ENCODE measurements at regions not wholly inside any gene's neighbourhood (a gene's known extent, or its start where the extent isn't known, plus 50 kb on each side); places are given as distances from the start of the nearest gene placed in this dataset.

- H2AFZ ChIP-seq (ENCODE audit: insufficient read depth, low read depth, low read length, poor library complexity, severe bottlenecking), result no peak overlapping the region
- no peaks in the 10 kb centered on the region for H4K20me1 ChIP-seq (ENCODE audit: insufficient read depth, low read length)
- H3K4me3 Mint-ChIP-seq, result no peak overlapping the region
- intact Hi-C loops (cut with micrococcal nuclease), result no loop called here
- no peak overlapping the region for H3K27ac ChIP-seq (ENCODE audit: low read depth in 1 of 2, low read length in 2 of 2)
- peaks cover 0 to 6% (median 2%) of the 10 kb centered on the region in 7 donors for H3K9me3 Mint-ChIP-seq
- no peaks in the 10 kb centered on the region for H3K79me2 ChIP-seq (ENCODE audit: insufficient read depth, low read length)
- H3K4me1 Mint-ChIP-seq, result no peaks in the 10 kb centered on the region
- DNase-seq, result no peak
- H3K36me3 Mint-ChIP-seq, result no peaks in the 10 kb centered on the region
- H3K9me3 ChIP-seq (replicated peaks in 1 of 2; ENCODE audit: control insufficient read depth in 1 of 2, insufficient read depth in 1 of 2, low read length in 2 of 2), result peaks cover 0 to 4% of the 10 kb centered on the region in 2 donors
- no peak overlapping the region for H3K27ac Mint-ChIP-seq
- WGBS (ENCODE audit: insufficient coverage), result 85% methylated on average over 2 of the region's 4 CpGs
- no peak overlapping the region for H3K9ac ChIP-seq (ENCODE audit: insufficient read depth, low read length, poor library complexity, severe bottlenecking)
- H3K4me3 ChIP-seq (replicated peaks in 1 of 3; ENCODE audit: low read depth in 2 of 3, low read length in 3 of 3), result no peak overlapping the region
- H3K4me1 ChIP-seq (ENCODE audit: control insufficient read depth in 1 of 2, insufficient read depth in 2 of 2, low read length in 2 of 2), result no peaks in the 10 kb centered on the region
- TF ChIP-seq CTCF (IDR thresholded peaks at IDR 0.05), result no peak
- H3K27me3 ChIP-seq (ENCODE audit: control insufficient read depth in 2 of 2, insufficient read depth in 2 of 2, low read length in 2 of 2), result no peaks in the 10 kb centered on the region
- no peaks in the 10 kb centered on the region for H3K36me3 ChIP-seq (replicated peaks in 1 of 2; ENCODE audit: control insufficient read depth in 1 of 2, insufficient read depth in 2 of 2, low read length in 2 of 2)
- H3K27me3 Mint-ChIP-seq (ENCODE audit: low read depth in 3 of 3), result peaks cover 0 to 3% (median 0%) of the 10 kb centered on the region in 3 donors
- H3K4me2 ChIP-seq (replicated peaks; ENCODE audit: extremely low read depth, low read length, poor library complexity, severe bottlenecking), result no peak overlapping the region
Measured at GRCh38 chr18:24790347-24790746, 329.9 kb downstream of the HRH4 start.

GRCh38 chr18:24791751-24792545 is 331.5 kb downstream of the HRH4 start:
- Histone ChIP-seq H3K9ac (ENCODE audit: insufficient read depth, low read length, poor library complexity, severe bottlenecking) (no peak overlapping the region), H4K20me1 (ENCODE audit: insufficient read depth, low read length) (no peaks in the 10 kb centered on the region), H2AFZ (ENCODE audit: insufficient read depth, low read depth, low read length, poor library complexity, severe bottlenecking) (no peak overlapping the region), H3K4me3 (replicated peaks in 1 of 3; ENCODE audit: low read depth in 2 of 3, low read length in 3 of 3) (no peak overlapping the region), H3K36me3 (replicated peaks in 1 of 2; ENCODE audit: control insufficient read depth in 1 of 2, insufficient read depth in 2 of 2, low read length in 2 of 2) (no peaks in the 10 kb centered on the region), H3K27me3 (ENCODE audit: control insufficient read depth in 2 of 2, insufficient read depth in 2 of 2, low read length in 2 of 2) (no peaks in the 10 kb centered on the region), H3K4me2 (replicated peaks; ENCODE audit: extremely low read depth, low read length, poor library complexity, severe bottlenecking) (no peak overlapping the region), H3K27ac (ENCODE audit: low read depth in 1 of 2, low read length in 2 of 2) (no peak overlapping the region), H3K79me2 (ENCODE audit: insufficient read depth, low read length) (no peaks in the 10 kb centered on the region), H3K9me3 (replicated peaks in 1 of 2; ENCODE audit: control insufficient read depth in 1 of 2, insufficient read depth in 1 of 2, low read length in 2 of 2) (peaks cover 0 to 4% of the 10 kb centered on the region in 2 donors), H3K4me1 (ENCODE audit: control insufficient read depth in 1 of 2, insufficient read depth in 2 of 2, low read length in 2 of 2) (no peaks in the 10 kb centered on the region)
- DNase-seq, result no peak
- Mint-ChIP-seq H3K27ac (no peak overlapping the region), H3K4me3 (no peak overlapping the region), H3K36me3 (no peaks in the 10 kb centered on the region), H3K4me1 (no peaks in the 10 kb centered on the region), H3K27me3 (ENCODE audit: low read depth in 3 of 3) (peaks cover 0 to 3% (median 1%) of the 10 kb centered on the region in 3 donors), H3K9me3 (peaks cover 0 to 6% (median 2%) of the 10 kb centered on the region in 7 donors)
- 54% methylated on average over 3 of the region's 7 CpGs for WGBS (ENCODE audit: insufficient coverage)
- no peak for TF ChIP-seq CTCF (IDR thresholded peaks at IDR 0.05)
- intact Hi-C loops (cut with micrococcal nuclease), result no loop called here

All from CD14-positive monocyte (primary cell).